Sciatic nerve (tissue), 2 donors: ENCODE measurements at regions not wholly inside any gene's neighbourhood (a gene's known extent, or its start where the extent isn't known, plus 50 kb on each side); places are given as distances from the start of the nearest gene placed in this dataset.
"Not testable (repeated sequence)": the region's sequence is repeated elsewhere in the genome, so short reads cannot be mapped to it uniquely, and the experiment has no call there.

Experiments
- ATAC-seq: fragments of 200-7000 bp; cut with Tn5 transposase; one replicate; pipeline ENCODE4 v1.9.1; 2020; ENCODE audit warnings: mild to moderate bottlenecking, moderate library complexity
- DNase-seq: peaks from one replicate; pipeline ENCODE4 v3.0.0-alpha.2; 2020; ENCODE audit warnings: low spot score
- intact Hi-C: fragments of 100-400 bp; cut with DNase I; formaldehyde crosslinking; loops from one replicate; pipeline ENCODE4 v1.14.2; 2022
- donor health status: DM: no; HTN: no; CAD: no.
- donor health status: DM: no; HTN: no; CAD: no.

DNA sequence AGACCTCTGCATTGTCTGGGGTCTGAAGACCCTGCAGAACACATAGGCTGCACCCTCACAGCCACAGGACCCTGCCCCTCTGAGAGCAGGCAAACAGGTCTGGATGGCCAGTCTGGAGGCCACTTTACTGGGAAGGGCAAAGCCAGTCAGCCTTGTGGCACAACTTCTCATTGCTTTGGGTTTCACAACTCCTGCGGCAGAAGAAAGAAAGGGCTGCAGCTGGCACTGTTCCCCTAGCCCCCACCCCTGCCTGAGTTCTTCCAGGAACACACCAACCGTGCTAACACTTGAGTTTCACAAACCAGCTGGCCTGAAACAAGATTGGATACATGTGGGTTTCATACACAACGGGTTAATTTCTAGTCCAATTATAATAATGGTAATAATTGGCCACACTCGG is 276.5 kb upstream of the MGAT5 start:
- ATAC-seq (peak; percentile 18), DNase-seq (no peak)
- intact Hi-C loops, result no loop called here

DNA sequence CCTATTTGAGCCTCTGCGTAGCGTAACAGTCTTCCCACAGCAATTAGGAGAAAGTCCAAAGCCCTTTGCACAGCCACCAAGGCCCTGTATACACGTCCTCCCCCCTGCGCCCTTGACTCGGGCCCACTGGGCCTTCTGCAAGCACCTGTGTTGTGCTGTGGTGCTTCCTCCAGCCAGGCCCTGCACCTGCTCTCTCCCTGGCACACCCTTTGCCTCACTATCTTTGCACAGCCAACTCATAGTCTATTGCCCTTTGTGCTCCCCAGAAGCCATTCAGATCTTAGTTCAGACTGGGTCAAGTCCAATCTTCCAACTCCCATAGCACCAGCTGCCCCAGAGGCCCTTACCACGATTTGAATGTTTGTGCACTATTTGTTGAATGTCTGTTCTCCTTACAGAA is 271.6 kb upstream of the MGAT5 start:
- DNase-seq, result no peak
- intact Hi-C loops, result no loop called here
- ATAC-seq, result no peak

DNA sequence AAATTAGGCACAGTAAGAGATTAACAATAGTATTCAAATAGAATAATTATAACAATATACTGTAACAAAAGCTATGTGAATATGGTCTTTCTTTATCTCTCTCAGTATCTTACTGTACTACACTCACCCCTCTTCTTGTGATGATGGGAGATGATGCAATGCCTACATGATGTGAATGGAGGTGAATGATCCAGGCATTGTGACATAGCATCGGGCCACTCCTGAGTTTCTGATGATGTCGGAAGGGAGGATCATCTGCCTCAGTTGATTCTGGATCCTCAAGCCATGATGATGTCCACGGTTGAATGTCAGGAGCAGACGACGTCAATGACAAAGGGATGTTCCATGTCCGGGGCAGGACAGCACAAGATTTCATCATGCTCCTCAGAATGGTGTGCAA is 268.3 kb upstream of the MGAT5 start:
- DNase-seq, result no peak
- ATAC-seq, result no peak
- intact Hi-C loops, result no loop called here

- intact Hi-C loops, result no loop called here
- ATAC-seq, result no peak
- DNase-seq, result no peak
Measured at GRCh38 chr2:133986081-133986837, 267.6 kb upstream of the MGAT5 start.

DNA sequence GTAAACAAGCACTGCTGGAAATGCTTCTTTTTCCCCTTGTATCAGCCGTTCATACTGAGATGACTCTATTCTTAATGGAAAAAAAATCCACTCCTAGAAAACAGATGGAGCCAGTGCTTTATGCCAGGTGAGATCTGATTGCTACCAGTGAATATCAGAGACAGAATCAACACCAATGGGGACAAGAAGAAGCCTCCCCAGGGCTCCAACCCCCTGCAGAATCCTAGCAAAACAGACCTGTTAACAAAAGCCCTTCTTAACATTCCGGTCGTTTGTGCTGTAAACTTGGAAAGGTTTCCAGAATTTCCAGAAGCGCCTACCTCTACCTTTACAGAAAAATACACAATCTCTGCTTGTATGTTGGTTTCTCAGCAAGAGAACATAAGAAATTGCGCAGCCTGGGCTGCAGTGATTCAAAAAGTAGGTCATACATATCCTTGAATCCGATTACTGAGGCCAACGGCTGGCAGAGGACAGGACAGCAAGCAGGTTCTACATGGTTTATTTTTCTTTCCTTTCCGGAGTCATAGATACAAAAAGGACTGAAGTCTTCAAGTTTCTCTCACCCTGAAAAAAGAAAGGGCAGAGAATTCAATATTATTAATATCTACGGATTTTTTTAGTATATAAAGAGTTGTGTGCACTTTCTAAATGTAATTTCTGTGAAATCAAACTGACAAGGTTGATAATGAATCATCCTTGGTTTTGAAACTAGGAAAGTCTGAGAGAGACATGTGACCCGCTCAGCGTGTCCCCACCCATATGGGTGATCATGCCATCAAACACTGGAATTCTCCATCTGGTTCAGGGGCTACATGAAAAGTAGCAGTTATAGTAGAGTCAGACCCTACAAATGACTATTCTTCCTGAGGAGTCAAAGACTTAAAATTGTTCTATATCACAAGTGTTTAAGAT is 266.7 kb upstream of the MGAT5 start:
- DNase-seq (no peak), ATAC-seq (no peak)
- intact Hi-C loops, result no loop called here

DNA sequence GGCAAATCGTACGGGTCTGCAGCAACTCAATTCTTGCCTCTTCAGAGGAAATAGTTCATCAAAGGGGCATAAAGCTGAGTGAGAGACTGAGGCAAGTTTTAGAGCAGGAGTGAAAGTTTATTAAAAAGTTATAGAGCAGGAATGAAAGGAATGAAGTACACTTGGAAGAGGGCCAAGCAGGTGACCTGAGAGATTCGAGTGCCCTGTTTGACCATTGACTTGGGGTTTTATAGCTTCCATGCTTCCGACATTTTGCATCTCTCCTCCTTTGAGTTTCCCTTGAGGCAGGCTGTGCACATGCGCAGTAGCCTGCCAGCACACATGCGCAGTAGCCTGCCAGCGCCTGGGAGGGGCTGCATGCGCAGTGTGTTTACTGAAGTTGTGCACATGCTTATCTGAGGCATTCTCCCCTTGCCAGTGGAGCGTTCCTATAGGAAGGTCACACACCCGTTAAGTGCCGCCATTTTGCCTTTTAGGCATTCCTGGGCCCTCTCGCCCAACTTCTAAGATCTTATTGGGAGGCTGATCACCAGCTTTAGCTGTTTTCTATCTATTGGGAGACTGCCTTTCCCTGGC is 265.5 kb upstream of the MGAT5 start:
- intact Hi-C loops, result no loop called here
- DNase-seq, result no peak
- no peak for ATAC-seq

DNA sequence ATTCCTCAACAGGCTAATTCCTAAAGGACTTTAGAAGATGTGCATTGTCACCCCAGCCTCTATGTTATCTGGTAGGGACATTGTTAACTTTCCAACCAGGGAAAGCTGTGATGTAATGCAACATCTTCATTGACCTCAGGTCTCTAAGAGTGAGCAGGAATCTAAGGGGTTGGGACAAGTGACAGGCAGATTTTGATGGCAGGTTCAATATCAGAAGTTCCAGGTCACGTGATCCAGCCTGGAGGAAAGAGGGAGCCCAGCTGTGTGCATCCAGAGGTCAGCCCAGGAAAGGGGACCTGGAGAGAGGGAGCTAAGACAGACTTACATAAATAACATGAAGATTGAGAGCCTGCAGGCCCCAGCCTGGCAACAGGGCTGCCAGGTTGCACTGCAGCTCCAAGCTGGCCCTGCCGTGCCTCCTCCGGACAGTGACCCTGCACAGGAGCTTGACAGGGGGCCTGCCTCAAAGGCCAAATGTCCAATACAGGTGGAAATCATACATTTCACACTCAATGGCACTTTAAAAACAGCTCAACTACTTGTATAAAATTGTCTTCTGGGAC is 262.2 kb upstream of the MGAT5 start:
- DNase-seq, result no peak
- intact Hi-C loops, result no loop called here
- no peak for ATAC-seq

- intact Hi-C loops, result no loop called here
- DNase-seq (no peak), ATAC-seq (no peak)
Measured at GRCh38 chr2:133992454-133992853, 261.4 kb upstream of the MGAT5 start.

DNA sequence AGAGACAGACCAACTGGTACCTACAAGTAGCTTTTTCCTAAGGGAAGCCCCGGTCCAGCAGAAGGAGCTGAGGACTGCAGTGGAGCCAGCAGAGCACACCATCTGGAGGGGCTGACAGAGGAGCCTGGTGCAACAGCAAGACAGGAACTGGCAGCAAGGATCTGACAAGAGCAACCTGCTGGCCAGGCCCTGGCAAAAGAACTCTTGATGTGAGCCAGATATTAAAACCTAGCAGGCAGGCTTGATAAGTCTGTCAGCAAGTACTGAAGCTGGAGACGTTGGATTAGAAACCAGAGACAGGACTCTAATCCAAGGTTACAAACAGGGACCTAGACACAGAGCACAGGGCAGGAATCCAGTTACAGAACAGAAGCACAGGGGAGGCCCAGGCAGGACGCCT is 260.7 kb upstream of the MGAT5 start:
- no peak for DNase-seq
- intact Hi-C loops, result no loop called here
- ATAC-seq, result no peak

DNA sequence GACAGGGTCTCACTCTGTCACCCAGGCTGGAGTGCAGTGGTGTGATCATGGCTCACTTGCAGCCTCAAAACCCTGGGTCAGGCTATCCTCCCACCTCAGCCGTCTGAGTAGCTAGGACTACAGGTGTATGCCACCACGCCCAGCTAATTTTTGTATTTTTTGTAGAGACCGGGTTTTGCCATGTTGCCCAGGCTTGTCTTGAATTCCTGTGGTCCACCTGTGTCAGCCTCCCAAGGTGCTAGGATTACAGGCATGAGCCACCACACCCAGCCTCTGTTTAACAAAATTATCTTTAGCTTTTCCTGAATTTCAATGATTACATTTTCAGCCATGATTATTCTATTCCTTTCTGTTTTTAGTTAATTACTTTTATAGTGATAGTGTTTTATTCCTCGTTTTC is 255.1 kb upstream of the MGAT5 start:
- ATAC-seq, DNase-seq, intact Hi-C loops: not testable (repeated sequence)

- DNase-seq, result no peak
- ATAC-seq, result no peak
- intact Hi-C loops, result no loop called here
Measured at GRCh38 chr2:134002391-134002790, 251.5 kb upstream of the MGAT5 start.

DNA sequence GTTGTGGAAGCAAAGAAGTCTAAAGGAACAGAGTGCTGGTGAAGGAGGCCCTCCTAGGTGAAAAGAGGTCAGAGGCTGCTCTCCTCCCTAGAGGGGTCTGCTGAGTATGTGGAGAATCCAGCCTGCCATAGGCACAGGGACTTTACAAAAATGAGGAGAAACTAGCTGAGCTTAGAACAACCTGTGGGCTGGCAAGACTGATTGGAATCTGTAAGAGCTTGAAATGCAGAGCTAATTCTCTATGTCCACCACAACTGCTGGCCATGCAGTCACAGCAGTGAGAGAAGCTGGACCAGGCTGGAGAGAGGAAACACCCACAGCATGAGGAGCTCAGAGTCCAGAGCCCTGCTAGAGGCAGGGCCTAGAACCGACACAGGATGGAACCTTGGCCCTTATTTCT is 251.0 kb upstream of the MGAT5 start:
- no peak for ATAC-seq
- no peak for DNase-seq
- intact Hi-C loops, result no loop called here

DNA sequence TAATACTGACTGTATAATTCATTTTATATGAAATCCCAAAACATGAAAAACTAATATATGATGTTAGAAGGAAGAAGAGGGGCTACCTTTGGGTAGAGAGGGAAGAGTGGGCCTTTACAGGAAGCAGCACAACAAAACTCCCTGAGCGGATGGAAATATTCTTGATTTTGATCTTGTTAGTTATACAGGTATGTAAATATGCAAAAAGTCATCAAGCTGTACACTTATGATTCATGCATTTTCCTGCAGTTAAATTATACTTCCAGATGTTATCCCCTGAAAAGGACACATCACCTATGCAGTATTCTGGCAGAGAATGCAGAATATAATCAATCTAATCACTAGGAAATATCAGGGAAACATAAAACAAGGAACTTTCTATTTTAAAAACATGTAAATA is 249.4 kb upstream of the MGAT5 start:
- intact Hi-C loops, result no loop called here
- ATAC-seq (no peak), DNase-seq (no peak)

- DNase-seq, result no peak
- intact Hi-C loops, result no loop called here
- no peak for ATAC-seq
Measured at GRCh38 chr2:134008837-134009236, 245.0 kb upstream of the MGAT5 start.

DNA sequence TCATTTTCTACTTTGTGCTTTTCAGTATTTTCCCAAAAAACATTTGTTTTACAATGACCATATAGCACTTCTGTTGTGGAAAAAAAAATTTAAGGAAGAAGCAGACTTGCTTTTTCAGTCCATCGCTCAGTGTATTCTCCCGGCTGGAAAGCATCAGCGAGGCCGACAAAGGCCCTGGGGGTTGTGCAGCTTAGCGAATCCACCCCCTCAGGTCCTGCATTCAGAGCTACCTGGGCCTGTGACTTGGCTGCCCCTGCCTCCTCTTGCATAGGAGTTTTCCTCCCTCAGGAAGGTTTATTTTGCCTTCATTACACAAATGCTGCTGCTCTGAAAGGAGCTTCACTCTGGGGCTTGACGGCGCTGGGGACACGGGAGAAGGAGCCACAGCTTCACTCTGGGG is 244.4 kb upstream of the MGAT5 start:
- no peak for ATAC-seq
- DNase-seq, result no peak
- intact Hi-C loops, result no loop called here

GRCh38 chr2:134009906-134010305 is 244.0 kb upstream of the MGAT5 start:
- DNase-seq, ATAC-seq, intact Hi-C loops: not testable (repeated sequence)

GRCh38 chr2:134011936-134012586 is 241.8 kb upstream of the MGAT5 start:
- intact Hi-C loops, result no loop called here
- ATAC-seq, result no peak
- DNase-seq, result no peak

DNA sequence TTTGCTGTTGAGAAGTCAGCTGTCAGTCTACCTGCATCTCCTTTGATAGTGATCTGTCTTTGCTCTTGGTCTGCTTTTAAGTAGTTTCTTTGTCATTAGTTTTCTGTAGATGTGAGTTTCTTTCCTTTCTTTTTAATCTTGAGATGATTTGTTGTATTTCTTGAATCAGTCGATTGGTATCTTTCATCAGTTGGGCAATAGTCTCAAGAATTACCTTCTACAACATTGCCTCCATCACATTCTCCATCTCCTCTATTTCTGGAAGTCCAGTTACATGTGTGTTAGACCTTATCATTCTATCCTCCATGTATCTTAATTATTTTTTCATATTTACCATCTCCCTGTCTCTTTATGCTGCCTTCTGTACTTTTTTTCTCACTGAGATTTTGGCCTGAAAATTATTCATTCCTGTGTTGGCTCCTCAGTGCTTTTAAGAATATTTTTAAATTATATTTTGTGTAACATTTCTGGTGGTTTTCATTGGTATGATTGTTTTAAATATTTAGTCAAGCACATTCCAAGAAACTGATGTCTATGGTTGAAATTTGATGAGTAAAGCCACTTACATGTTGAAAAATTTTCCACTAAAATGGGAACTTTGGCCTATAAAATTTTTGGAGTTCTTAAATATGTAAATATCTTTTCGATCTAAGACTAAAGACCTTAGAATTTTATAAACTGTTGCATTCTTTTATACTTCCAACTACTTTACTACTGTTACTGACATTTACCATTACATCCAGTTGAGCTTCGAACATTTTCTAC is 239.5 kb upstream of the MGAT5 start:
- intact Hi-C loops, result no loop called here
- DNase-seq (no peak), ATAC-seq (no peak)

- intact Hi-C loops, result no loop called here
- DNase-seq (no peak), ATAC-seq (no peak)
Measured at GRCh38 chr2:134019871-134020270, 234.0 kb upstream of the MGAT5 start.
